GM18870 (cell line): ENCODE measurements at regions not wholly inside any gene's neighbourhood (a gene's known extent, or its start where the extent isn't known, plus 50 kb on each side); places are given as distances from the start of the nearest gene placed in this dataset.

ENCODE experiments used
- ATAC-seq: cut with Tn5 transposase; IDR thresholded peaks from one replicate; pipeline ENCODE4 v1.9.1; 2021; ENCODE audit warnings: moderate library complexity; ENCODE audit not compliant: unreplicated experiment

- no peak for ATAC-seq
Measured at GRCh38 chr3:46146548-46146947, 61.6 kb downstream of the CCR1 start.

- ATAC-seq, result no peak
Measured at GRCh38 chr3:46146021-46146420, 62.1 kb downstream of the CCR1 start.

GRCh38 chr3:46145147-46145546 lies 63.0 kb downstream of the CCR1 start:
- no peak for ATAC-seq

GRCh38 chr3:46143951-46144473 lies 64.1 kb downstream of the CCR1 start:
- ATAC-seq, result no peak

- no peak for ATAC-seq
Measured at GRCh38 chr3:46141813-46142212, 66.3 kb downstream of the CCR1 start.

- no peak for ATAC-seq
Measured at GRCh38 chr3:46138581-46138980, 69.5 kb downstream of the CCR1 start.

GRCh38 chr3:46135475-46135874 lies 72.6 kb downstream of the CCR1 start:
- ATAC-seq, result no peak

GRCh38 chr3:46133285-46133684 lies 74.8 kb downstream of the CCR1 start:
- ATAC-seq, result no peak

GRCh38 chr3:46132565-46132964 lies 75.5 kb downstream of the CCR1 start:
- ATAC-seq, result no peak

- no peak for ATAC-seq
Measured at GRCh38 chr3:46131884-46132450, 76.1 kb downstream of the CCR1 start.

GRCh38 chr3:46130631-46131310 lies 77.3 kb downstream of the CCR1 start:
- ATAC-seq, result no peak

GRCh38 chr3:46129588-46130272 lies 78.4 kb downstream of the CCR1 start:
- no peak for ATAC-seq

GRCh38 chr3:46127503-46127902 lies 80.6 kb downstream of the CCR1 start:
- ATAC-seq, result no peak

- ATAC-seq, result no peak
Measured at GRCh38 chr3:46124216-46125177, 83.6 kb downstream of the CCR1 start.

- ATAC-seq, result no peak
Measured at GRCh38 chr3:46123646-46124045, 84.5 kb downstream of the CCR1 start.

GRCh38 chr3:46122091-46122490 lies 86.0 kb downstream of the CCR1 start:
- ATAC-seq, result no peak

- ATAC-seq, result no peak
Measured at GRCh38 chr3:46120983-46121382, 87.1 kb downstream of the CCR1 start.

GRCh38 chr3:46119709-46120498 lies 88.2 kb downstream of the CCR1 start:
- ATAC-seq, result no peak

GRCh38 chr3:46119253-46119652 lies 88.9 kb downstream of the CCR1 start:
- ATAC-seq, result no peak

GRCh38 chr3:46116996-46117395 lies 89.7 kb upstream of the XCR1 start:
- ATAC-seq, result no peak
